Putamen (tissue), 1 donor: ENCODE measurements at regions not wholly inside any gene's neighbourhood (a gene's known extent, or its start where the extent isn't known, plus 50 kb on each side); places are given as distances from the start of the nearest gene placed in this dataset.

Experiments used
- DNase-seq: peaks from one replicate; pipeline ENCODE4 v3.0.0-alpha.2; 2016; ENCODE audit warnings: low spot score

DNA sequence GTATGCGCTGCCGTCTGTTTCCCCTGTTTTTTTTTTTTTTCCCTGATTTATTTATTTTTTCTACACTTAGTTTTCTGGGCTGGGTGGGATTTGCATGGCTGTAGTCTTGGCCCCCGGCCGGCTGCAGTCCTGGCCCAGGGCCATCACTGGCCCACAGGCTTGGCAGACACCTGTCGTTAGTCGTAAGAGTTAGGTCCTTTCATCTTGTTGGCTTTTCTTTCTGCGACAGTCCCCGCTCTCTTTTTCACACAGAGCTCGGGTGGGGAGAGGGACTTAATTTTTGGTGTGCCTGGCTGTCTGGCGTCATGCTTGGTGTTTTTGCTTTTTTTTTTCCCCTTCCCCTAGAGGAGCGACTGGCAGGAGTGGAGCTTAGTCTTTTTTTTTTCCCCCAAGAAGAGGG lies 183.4 kb downstream of the KLF13 start:
- no peak for DNase-seq

DNA sequence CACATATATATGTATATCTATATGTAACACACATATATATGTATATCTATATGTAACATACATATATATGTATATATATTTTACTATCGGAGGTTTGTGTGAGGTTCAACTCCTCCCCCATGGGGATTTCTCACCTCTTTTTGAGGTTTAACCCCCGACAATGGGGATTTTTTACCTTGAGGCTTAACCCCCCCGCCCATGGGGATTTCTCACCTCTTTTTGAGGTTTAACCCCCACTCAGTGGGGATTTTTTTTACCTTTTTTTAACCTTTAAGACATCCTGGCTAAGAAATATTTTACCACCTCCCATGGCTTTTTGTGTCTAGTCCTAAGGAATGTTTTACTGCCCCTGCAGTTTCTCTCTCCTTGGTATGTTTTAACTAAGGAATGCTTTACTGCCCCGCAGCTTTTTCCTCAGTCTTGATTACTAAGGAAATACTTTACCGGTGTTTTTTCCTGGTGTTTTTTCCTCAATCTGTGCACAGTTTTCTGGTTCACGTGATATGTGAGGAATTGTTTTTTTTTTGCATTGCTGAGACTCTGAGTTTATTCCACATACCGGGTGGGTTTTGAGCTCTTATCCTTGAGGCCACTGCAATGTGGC lies 185.2 kb downstream of the KLF13 start:
- DNase-seq: no peak

DNA sequence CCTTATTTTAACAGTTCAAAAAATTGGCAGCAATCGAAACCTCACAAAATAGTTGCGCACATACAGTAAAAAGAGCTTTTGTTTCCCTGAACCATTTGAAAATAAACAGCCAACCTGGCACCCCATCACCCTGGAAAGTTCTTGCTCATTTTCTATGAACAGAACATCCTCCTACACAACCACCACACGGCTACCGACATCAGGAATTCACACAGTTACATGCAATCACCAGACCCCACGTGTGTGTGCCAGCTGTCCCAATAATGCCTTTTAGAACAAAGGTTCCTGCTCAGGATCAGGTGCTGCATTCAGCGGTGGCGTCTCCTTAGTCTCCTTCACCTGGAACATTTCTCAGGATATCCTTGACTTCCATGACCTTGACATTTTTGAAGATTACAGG lies 186.5 kb downstream of the KLF13 start:
- DNase-seq: no peak

DNA sequence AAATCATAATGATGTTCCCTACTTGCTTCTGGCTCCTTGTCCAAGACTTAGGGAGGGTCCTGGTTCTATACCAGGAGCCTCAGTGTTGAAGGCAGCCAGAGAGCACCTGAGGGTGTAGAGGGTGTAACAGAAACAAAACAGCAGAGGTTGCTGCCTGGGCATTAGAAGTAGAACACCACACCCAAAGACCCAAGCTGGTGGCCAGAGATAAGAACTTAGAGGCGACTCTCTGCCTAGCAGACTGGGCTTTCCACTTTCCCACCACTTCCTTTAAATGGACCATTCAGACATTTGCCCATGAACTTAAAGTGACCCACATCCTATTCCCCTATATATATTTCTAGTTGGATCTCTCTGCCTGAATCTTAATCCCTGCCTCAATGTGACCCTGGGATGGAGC lies 189.8 kb downstream of the KLF13 start:
- DNase-seq: no peak

DNA sequence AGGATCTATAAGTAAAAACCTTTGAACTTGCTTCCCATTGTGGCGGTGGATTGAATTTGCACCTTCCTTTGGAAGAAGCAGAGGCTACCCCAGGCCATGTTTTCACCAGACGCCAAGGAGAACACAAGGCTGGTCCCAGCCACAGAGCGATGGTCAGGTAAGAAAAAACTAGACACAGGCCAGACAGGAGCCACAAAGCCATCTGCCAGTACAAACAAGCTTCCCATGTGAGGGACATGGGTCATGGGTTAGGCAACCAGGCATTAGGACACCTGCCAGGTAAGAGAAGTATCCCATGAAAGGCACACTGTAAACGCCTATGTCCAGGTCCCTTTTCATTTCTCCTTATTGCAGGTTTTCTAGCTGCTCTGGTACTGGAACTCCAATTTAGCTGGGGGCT lies 190.2 kb downstream of the KLF13 start:
- no peak for DNase-seq

DNA sequence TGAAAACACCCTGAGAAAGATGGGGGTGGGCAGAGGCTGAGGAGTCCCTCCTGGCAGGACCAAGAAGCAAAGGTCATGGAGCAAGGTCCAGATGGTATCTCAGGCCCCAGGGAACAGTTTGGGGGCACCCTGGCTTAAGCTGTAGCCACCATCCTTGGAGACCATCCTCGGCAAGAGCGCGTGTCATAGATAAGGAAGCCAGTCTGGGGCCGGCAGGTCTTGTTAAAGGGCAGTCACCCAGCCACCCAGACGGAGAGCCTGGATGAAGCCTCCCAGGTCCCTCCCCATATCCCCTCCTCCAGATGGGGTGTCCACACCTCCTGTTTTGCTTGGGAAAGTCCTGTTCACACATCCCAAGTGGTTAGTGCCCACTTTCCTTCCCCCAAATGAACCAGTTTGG lies 191.1 kb downstream of the KLF13 start:
- DNase-seq: no peak

DNA sequence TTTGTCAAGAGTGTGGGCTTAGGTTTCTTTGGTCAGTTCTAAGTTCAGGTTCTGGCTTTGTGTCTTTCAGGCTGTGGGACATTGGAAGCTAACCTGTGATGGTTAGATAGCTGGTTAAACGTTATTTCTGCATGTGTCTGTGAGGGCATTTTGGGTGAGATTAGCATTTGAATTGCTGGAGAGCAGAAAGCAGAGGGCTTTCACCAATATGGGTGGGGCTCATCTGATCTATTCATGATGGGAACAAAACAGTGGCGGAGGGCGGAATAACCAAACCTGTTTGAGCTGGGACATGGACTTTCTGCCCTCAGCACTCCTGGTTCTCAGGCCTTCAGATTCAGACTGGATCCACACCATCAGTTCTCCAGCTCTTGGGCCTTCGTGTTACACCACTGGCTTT lies 195.4 kb downstream of the KLF13 start:
- no peak for DNase-seq

DNA sequence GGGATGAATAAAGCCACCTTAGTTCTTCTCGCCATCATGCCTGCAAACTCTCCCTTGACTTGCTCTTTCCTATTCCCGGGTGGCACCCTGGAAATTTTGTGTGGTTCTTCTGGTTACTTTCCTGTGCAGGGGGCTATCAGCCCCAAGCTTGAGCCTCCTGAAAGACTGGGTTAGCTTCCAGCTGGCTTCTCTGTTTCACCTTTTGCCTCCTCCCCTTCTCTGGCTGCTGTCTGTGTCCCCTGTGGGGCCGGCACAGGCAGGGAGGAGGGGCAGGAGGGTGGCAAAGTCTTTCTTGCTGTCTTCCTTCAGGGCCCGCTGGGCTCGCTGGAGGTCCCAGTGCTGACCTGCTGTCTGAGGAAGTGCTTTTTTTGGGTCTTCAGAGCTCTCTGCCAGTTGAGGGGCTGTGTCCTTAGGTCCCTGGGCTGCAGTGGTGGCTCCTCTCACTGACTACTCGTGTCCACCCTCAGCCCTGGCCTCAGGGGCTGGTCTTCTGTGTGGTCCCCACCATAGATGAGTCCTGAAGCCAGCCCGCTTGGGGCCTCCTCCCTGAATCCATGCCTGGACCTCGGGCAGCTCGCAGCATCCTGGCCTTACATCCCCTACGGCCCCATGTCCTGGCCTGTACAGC lies 196.5 kb downstream of the KLF13 start:
- no peak for DNase-seq

DNA sequence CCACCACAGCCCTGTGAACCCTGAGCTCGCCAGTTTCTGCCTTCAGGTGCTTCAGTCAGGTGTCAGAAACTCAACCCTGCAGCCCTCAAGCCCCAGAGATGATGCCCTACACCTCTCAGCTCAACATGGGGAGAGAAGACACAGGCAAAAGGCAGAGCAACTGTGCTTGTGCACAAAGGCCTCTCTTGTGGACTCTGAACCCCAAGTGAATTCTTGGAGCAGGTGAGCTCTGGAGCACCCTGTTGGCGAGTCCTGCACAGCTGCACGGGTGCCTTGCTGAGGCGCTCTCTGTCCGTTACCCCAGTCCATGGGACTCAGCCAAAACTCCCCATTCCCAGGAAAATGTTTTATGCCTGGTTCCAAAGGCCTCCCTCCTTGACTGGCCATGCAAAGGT lies 197.0 kb downstream of the KLF13 start:
- no peak for DNase-seq

DNA sequence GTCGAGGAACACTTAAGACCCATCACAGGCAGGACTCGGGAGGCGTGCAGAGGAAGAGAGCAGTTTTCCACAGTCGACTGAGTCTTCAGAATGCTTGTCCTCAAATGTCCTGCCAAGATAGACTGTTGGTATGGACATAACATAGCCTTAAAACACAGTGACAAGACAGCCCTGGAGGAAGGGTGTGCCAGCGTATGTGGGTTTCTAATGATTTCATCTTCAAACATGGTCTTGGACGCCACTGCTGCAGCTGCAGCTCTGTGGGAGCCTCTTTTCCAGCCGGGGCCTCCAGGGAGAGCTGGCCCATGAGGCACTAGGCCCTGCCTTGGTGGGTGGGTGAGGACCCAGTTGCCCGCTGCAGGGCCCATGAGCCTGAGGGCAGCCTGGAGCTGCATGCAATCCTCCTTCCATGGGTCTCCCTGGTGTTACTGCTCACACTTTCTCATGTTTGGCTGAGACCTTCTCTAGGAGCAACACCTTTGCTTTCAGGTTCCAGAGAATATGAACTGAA lies 198.6 kb downstream of the KLF13 start:
- no peak for DNase-seq

DNA sequence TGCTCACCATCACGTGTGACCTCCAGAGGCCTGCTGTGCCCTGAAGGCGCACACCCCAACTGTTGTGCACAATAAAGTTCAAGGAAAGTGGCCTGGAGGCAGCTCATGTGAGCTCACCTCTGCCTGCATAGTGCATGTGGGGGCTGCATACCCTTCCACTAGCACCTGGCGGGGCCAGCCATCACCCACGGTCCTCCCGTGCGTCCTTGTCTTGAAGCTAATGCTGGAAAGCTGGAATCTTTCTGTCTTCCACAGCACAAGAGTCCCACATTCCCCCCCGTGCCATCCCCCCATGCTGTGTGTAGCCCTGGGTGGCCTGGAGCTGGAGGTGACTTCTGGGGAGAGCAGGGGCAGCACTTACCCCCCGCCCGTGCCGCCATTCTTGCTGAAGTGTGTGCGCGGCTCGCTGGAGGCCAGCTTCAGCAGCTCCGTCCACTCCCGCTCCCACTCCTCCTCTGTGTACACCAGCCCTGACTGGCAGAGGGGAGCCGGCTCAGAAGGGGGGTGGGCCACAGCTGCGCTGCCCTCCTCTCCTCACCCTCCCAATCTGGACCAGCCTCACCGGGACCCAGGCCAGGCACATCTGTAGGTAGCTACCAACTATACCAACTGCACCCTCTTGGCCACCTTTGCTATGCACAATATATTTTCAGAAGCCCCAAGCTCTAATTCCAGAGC lies 199.5 kb downstream of the KLF13 start:
- DNase-seq: no peak

DNA sequence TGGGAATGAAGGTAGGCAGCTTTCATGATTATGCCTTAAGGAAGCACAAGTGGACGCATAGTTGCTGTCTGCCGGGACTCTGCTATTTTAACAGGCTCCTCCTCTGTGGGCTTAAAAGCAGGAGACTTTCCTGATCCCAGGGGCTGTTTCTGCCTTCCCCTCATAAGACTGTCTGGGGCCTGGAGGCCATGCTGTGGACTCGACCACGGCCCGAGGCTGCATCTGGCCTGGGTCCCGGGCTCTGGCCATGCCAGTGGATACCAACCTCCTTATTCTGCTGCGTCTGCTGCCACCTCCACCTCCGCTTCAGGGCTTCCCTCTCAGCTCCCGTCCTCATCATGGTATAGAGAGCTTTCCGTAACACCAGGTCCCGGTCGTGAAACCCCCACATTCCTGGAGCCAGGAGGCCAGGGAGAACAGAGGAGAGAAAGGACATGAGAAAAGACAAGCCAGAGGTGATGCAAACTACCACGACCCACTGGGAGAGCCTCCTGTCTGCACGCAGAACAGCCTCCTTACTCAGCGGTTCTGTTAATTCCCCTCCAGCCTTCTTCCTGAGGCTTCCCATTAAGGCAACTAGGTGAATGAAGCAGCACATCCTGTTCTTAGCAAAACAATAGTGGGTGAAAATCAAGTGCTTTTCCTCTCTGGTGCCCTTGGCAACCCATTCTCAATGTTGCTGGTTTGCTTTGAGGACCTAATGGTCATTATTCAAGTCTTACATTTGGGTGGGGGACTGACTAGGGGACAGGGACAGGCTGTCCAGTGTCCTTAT lies 200.5 kb downstream of the KLF13 start:
- DNase-seq: no peak

DNA sequence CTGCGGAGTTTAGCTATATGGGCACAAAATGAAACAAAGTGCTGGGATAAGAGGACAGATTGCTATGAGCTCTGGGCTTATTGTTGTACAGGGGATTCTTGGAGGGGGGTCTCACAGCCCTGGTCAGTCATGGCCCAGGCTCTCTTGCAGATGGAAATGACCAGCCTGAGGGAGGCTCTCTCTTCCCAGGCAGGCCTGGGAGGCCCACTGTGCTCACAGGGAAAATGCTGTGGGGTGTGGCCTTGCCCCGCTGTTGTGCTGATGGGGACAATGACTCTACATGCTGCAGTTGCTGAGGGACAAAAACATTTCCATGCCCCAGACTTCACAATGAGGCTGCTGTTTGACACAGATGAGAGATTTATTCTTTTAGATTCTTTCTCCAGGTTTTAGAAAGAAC lies 202.2 kb downstream of the KLF13 start:
- DNase-seq: no peak

DNA sequence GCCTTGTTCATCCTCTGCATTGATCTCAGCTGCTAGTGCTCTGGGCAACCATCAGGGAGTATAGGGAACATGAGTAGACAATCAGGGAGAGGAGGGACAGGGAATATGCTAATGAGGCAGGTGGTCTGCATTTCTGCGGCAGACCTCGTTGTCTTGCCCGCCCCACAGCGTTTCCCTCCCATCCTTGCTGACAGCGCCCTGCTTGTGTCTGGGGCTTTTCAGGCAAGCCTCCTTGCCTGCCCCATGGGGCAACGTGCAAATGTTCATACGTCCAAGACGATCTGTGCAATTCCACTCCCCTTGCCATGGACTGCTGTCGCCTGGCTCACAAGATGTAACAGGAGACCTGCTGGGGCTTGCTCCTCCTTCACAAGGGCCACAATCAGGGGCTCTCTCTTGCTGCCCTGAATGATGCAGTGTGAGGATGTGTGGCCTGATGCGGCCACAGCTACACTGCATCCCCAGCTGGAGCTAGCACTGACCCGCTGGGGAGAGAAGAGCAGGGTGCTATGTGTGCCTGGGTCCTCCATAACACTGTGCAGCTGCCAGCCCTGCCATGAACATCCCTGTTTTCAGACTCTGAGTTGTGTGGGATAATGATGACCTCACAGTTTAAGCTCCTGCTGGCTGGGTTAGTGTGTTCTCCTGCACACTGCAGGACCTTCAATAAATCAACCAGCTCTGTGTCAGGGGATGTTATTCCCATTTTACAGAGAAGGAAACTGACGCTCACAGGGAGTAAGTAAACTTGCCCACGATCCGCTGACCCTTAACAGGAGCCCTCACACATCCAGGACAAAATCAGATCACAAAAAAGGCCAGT lies 211.3 kb downstream of the KLF13 start:
- DNase-seq: no peak

DNA sequence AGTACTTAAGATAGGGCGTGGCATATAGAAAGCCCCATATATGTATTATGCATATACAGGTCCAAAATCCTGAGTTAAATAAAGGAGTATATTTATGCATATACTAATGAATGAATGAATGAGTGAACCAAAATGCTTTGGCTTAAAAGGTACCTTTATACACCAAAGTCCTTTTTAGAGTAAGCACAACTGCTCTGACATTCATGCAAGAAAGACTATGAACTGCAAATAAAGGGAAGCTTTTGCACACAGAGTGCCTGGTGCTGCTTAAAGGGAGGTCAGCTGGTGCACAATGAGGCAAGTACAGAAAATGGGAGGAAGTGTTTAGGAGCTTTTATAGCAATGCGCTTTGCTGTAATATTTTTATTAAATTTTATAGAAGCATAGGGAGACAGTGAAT lies 214.0 kb downstream of the KLF13 start:
- no peak for DNase-seq

DNA sequence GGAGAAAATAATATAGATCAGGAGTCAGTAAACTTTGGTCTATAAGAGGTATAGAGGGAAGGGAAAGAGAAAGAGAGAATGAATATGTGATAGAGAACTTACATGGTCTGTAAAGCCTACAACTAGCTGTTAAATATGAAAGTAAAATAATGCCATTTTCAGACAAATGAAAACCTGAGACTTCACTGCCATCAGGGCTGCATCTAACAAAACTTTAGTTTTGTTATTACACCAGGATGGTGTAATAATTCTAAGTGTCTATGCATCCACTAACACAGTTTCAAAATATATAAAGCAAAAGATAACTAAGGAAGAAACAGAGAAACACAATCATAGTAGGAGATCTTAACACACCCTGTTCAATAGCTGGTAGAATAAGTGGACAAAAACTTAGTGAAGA lies 217.7 kb downstream of the KLF13 start:
- no peak for DNase-seq

DNA sequence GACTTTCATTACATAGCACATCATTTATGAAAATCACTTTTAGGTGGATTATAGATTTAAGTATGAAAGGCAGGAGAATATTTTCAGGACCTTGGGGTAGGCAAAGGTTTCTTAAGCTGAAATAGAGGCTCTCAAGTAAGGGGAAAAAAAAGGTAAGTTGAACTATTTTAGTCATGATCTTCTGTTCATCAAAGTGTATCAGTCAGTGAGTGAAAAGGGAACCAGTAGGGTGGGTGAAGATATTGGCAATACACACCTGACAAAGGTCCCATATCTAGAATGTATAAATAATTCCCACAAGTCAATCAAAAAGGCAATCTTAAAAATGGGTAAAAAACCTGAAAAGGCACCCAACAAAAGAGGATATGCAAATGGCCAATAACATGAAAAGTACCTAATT lies 218.6 kb downstream of the KLF13 start:
- DNase-seq: no peak

DNA sequence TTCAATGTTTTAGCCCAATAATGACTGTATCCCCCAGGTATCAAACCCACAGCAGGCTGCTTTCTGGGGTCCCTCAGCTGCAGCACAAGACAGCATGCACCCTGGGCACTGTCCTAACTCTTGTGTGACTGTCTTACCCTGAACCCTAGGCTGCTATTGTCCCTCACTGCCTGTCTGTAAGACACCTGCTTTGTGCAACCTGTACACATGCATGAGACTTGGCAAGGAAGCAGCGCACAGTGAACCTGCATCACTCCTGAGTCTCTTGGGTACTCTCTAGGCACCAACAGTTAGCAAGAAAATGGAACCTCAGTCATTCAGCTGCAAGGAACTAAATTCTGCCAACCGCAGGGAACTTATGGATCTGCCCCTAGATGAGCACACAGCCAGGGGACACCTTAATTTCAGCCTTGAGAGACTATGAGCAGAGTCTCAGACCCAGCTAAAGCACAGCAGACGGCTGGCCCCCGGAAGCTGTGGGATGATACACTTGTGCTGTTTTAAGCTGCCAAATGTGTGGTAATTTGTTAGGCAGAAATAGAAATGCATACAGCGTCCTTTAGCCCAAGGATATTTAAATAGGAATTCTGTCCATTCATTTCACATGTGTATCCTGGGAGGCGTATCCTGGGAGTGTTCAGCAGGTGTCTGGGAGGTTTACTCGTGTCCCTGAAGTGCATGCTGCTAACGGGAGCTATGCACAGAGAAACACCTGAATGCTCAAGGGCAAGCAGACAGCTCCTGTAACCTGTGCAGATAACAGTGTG lies 223.8 kb downstream of the KLF13 start:
- DNase-seq: no peak

DNA sequence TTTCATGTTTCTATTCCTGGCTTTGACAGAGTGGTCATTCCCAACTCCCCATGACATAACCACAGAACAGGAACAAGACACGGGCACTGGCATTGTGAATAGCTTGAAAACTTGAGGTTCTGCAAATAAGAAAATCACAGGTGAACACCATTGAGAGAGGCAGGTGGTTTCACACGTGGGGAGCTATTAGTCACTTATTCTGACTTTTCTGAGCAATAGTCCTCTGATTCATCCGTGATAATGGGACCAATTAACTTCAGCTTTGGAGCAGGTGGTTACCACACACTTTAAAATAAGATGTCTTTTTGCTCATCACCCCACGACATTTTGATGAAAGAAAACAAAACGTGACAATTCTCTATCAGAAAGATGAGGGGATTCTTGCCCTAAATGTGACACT lies 224.7 kb downstream of the KLF13 start:
- DNase-seq: peak; percentile 45

DNA sequence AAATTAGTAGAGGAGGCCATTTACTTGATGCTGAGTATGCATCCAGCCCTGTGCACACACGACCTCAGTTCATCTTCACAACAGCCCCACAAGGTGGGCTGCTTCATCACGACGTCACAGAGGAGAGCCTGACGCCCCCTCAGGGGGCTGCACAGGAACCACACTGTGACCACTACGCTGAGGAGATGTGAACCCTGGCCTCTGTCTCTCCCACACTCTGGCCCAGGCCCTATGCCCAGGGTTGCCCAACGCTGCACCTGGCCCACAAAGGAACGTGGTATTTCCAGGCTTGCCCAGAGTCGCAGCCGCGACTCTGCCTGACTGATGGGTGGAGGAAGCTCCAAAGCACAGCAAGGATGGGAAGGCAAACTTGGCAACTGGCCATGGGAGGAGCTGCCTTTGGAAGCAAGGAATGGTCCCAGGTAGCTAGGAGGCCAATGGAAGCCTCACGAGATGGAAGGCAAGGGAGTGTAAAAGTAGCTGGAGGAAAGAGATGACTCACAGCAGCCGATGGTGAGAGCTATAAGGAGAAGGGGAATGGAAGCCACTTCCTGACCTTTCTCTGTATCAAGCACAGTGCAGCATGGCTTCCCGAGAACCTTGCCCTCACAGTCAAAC lies 226.0 kb downstream of the KLF13 start:
- DNase-seq: no peak

DNA sequence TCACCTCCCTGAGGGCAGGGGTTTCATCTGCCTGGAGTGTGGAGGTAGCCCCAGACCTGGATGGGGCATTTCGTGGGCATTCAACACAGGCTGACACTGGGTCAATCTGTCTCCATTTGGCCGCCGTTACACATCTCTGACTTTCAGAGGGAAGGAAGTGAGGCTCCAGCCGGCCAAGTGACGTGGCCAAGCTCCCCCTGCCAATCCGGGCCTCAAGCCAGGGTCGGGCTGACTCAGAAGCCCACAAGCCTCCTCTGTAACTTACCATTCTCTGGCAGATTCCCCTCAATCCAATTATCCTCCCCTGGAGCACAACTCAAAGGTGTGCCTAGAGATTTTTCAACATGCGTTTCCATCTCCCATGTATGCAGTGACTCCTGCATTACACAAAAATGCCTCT lies 227.6 kb downstream of the KLF13 start:
- DNase-seq: no peak
